HepG2 (cell line): ENCODE measurements at regions not wholly inside any gene's neighbourhood (a gene's known extent, or its start where the extent isn't known, plus 50 kb on each side); places are given as distances from the start of the nearest gene placed in this dataset.

ENCODE experiments used
- FOSL1 ChIP-seq: sonication (generic); formaldehyde crosslinking; IDR thresholded peaks from 2 replicates; pipeline ENCODE4 v1.9.0; 2021; ENCODE audit warnings: missing genetic modification reagents, borderline replicate concordance
- NFIB ChIP-seq: sonication (generic); formaldehyde crosslinking; IDR thresholded peaks from 2 replicates; pipeline ENCODE4 v1.9.0; 2021; ENCODE audit warnings: missing genetic modification reagents, mild to moderate bottlenecking, borderline replicate concordance
- TF ChIP-seq, protein P1 (sequence below): fragments of 450-650 bp; IDR thresholded peaks from 2 replicates; pipeline ENCODE4 v1.6.1; 2016

DNA sequence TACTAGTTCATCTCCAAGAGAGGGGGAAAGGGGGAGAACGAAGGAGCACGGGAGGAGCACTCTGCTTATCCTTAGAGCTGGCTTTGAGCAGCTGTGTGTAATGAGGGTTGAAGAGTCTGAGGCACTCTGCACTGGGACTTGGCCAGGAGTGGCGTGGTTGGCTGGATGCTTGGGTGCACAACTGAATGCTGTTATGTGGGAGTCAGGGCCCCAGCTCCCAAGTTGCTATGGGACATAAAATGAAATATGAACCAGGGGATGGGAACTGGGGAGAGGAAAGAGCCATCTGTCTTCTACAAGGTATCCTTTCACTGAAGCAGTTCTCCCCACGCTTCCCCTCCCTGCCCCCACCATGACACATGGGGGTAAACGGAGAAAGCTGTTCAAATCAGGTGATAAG, 105.9 kb upstream of the ANKFN1 start:
- TF ChIP-seq, protein P1, sequence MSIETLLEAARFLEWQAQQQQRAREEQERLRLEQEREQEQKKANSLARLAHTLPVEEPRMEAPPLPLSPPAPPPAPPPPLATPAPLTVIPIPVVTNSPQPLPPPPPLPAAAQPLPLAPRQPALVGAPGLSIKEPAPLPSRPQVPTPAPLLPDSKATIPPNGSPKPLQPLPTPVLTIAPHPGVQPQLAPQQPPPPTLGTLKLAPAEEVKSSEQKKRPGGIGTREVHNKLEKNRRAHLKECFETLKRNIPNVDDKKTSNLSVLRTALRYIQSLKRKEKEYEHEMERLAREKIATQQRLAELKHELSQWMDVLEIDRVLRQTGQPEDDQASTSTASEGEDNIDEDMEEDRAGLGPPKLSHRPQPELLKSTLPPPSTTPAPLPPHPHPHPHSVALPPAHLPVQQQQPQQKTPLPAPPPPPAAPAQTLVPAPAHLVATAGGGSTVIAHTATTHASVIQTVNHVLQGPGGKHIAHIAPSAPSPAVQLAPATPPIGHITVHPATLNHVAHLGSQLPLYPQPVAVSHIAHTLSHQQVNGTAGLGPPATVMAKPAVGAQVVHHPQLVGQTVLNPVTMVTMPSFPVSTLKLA, result no peak
- TF ChIP-seq FOSL1 (CRISPR knock-in tag) (no peak), NFIB (CRISPR knock-in tag) (no peak)
